HCT116 (cell line): ENCODE measurements at regions not wholly inside any gene's neighbourhood (a gene's known extent, or its start where the extent isn't known, plus 50 kb on each side); places are given as distances from the start of the nearest gene placed in this dataset.

Source experiments
- CEBPB ChIP-seq: IDR thresholded peaks from 2 replicates; pipeline ENCODE4 v1.6.1; 2012; ENCODE audit warnings: low read depth
- POLR2A ChIP-seq: IDR thresholded peaks from 2 replicates; pipeline ENCODE4 v1.7.0; 2011; ENCODE audit warnings: borderline replicate concordance; ENCODE audit not compliant: insufficient read depth, insufficient read length; ENCODE audit errors: extremely low read depth
- SIN3A ChIP-seq: IDR thresholded peaks from 2 replicates; pipeline ENCODE4 v1.6.1; 2012; ENCODE audit warnings: low read depth
- TF ChIP-seq, protein P1 (sequence below): IDR thresholded peaks from 2 replicates; pipeline ENCODE4 v1.6.1; 2012; ENCODE audit warnings: low read depth
- TF ChIP-seq, protein P2 (sequence below), 3 experiments: fragments of 200-600 bp in 1 of 3; sonication (generic) in 1 of 3; IDR thresholded peaks in 2 of 3; conservative IDR thresholded peaks in 1 of 3; 2 replicates each; pipeline ENCODE4 v1.5.1; 2012 to 2017; ENCODE audit warnings: low read depth in 2 of 3, low read length in 2 of 3, antibody characterized with exemption in 1 of 3, borderline replicate concordance in 1 of 3, control low read depth in 1 of 3, mild to moderate bottlenecking in 1 of 3, mixed read lengths in 1 of 3, mixed run types in 1 of 3, moderate library complexity in 1 of 3; ENCODE audit not compliant: insufficient read depth in 1 of 3

DNA sequence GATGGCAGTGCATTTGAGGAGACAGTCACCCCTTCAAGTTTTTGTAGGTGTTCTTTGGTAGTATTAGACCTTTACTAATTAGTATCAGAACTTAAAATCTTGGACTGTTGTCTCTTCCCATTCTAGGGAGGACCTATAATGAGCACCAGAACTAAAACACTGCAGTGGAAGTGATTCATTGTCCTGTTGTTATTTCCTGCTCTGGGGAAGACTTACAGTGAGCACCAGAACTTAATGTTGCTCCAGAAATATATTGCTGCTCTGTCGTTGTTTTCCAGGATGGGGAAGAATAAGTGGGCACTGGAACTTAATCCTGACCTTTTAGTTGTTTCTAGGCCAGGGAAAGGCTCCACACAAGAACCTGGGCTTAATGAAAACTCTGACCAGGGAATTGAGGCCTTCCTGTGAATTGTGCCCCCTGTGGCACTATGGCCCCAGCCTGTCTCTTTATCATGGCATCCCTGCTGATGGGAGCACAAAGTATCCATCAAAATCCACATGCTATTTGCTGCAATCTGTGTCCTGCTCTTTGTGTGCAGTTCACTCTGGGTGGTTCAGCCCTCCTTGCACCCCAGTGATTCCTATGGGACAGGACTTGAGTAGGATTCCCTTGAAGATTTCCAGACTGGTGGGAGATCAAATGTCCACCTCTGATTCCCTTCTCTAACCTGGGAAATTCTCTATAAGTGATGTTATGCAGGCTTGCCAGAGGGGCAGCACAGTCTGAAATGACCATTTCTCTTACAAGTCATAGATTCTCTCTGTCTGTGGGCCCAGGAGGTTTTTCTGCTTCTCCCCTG is 175.8 kb downstream of the PAWR start:
- TF ChIP-seq POLR2A (no peak), CEBPB (no peak), SIN3A (no peak)
- TF ChIP-seq, protein P1, sequence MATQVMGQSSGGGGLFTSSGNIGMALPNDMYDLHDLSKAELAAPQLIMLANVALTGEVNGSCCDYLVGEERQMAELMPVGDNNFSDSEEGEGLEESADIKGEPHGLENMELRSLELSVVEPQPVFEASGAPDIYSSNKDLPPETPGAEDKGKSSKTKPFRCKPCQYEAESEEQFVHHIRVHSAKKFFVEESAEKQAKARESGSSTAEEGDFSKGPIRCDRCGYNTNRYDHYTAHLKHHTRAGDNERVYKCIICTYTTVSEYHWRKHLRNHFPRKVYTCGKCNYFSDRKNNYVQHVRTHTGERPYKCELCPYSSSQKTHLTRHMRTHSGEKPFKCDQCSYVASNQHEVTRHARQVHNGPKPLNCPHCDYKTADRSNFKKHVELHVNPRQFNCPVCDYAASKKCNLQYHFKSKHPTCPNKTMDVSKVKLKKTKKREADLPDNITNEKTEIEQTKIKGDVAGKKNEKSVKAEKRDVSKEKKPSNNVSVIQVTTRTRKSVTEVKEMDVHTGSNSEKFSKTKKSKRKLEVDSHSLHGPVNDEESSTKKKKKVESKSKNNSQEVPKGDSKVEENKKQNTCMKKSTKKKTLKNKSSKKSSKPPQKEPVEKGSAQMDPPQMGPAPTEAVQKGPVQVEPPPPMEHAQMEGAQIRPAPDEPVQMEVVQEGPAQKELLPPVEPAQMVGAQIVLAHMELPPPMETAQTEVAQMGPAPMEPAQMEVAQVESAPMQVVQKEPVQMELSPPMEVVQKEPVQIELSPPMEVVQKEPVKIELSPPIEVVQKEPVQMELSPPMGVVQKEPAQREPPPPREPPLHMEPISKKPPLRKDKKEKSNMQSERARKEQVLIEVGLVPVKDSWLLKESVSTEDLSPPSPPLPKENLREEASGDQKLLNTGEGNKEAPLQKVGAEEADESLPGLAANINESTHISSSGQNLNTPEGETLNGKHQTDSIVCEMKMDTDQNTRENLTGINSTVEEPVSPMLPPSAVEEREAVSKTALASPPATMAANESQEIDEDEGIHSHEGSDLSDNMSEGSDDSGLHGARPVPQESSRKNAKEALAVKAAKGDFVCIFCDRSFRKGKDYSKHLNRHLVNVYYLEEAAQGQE: no peak
- TF ChIP-seq, protein P2, sequence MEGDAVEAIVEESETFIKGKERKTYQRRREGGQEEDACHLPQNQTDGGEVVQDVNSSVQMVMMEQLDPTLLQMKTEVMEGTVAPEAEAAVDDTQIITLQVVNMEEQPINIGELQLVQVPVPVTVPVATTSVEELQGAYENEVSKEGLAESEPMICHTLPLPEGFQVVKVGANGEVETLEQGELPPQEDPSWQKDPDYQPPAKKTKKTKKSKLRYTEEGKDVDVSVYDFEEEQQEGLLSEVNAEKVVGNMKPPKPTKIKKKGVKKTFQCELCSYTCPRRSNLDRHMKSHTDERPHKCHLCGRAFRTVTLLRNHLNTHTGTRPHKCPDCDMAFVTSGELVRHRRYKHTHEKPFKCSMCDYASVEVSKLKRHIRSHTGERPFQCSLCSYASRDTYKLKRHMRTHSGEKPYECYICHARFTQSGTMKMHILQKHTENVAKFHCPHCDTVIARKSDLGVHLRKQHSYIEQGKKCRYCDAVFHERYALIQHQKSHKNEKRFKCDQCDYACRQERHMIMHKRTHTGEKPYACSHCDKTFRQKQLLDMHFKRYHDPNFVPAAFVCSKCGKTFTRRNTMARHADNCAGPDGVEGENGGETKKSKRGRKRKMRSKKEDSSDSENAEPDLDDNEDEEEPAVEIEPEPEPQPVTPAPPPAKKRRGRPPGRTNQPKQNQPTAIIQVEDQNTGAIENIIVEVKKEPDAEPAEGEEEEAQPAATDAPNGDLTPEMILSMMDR (IDR thresholded peaks at IDR 0.05 in 2 of 3, conservative IDR thresholded peaks at IDR 0.05 in 1 of 3; ENCODE audit: borderline replicate concordance in 1 of 3, insufficient read depth in 1 of 3, low read depth in 2 of 3, low read length in 2 of 3): no peak
